ENCODE measurements at regions not wholly inside any gene's neighbourhood (a gene's known extent, or its start where the extent isn't known, plus 50 kb on each side); places are given as distances from the start of the nearest gene placed in this dataset.

DNA sequence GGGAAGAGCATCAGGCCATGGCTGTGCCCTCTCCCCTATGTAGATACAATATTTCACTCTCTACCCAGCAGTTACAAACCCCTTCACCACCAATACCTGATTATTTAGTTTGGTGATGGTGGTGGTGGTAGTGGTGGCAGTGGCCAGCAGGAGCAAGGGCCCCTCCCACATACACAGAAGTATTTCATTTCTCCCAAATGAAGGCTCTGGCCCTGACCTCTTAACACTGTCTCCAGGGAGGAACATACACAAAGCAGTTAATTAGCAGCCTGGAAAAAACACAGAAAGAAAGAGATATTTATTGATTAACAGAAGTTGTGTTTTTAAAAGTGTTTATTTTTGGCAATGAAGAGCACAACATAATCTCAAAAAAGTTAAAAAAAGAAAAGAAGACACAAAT lies 212.7 kb upstream of the SAMSN1 start:
- Histone ChIP-seq H3K27me3 (ENCODE audit: control insufficient read depth in 3 of 3, insufficient read depth in 3 of 3, low read length in 3 of 3) (no peaks in the 10 kb centered on the region), H3K4me1 (ENCODE audit: control insufficient read depth in 3 of 3, insufficient read depth in 3 of 3, low read length in 3 of 3) (no peaks in the 10 kb centered on the region), H3K4me3 (ENCODE audit: low read length in 3 of 3) (no peak overlapping the region), H3K9me3 (ENCODE audit: control insufficient read depth in 3 of 3, low read length in 3 of 3) (no peaks in the 10 kb centered on the region), H3K9ac (ENCODE audit: low read depth in 1 of 3, low read length in 3 of 3) (no peak overlapping the region), H3K36me3 (ENCODE audit: control insufficient read depth in 3 of 3, insufficient read depth in 3 of 3, low read length in 3 of 3) (no peaks in the 10 kb centered on the region), H3K27ac (ENCODE audit: low read depth, low read length) (no peak overlapping the region)

DNA sequence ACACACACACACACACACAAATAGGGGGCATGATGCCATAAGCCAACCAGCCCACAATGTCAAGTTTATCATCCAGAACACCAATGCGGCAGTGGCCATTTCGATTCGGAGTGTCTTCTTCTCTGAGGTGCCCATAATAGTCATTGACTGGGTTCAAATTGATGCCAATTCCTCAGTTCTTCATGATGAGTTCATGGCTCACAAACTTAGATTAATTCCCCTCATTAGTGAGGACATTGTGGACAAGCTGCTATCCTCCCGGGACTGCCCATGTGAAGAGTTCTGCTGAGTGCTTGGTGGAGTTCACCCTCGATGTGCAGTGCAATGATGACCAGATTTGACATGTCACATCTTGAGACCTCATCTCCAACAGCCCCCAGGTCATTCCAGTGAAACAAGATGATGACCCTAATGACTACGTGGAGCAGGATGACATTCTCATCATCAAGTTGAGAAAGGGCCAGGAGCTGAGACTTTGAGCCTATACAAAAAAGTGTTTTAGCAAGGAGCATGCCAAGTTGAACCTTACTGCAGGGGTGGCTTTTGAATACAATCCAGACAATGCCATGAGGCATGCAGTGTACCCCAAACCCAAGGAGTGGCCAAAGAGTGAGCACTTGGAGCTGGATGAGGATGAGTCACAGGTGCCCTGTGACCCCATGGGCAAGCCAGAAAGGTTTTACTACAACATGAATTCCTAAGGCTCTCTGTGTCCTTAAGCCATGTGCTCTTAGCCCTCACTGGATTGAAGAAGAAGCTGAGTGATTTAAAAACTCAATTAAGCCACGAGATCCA lies 211.6 kb upstream of the SAMSN1 start:
- Histone ChIP-seq H3K9me3 (ENCODE audit: control insufficient read depth in 3 of 3, low read length in 3 of 3) (no peaks in the 10 kb centered on the region), H3K27ac (ENCODE audit: low read depth, low read length) (no peak overlapping the region), H3K4me1 (ENCODE audit: control insufficient read depth in 3 of 3, insufficient read depth in 3 of 3, low read length in 3 of 3) (no peaks in the 10 kb centered on the region), H3K9ac (ENCODE audit: low read depth in 1 of 3, low read length in 3 of 3) (no peak overlapping the region), H3K4me3 (ENCODE audit: low read length in 3 of 3) (no peak overlapping the region), H3K27me3 (ENCODE audit: control insufficient read depth in 3 of 3, insufficient read depth in 3 of 3, low read length in 3 of 3) (no peaks in the 10 kb centered on the region), H3K36me3 (ENCODE audit: control insufficient read depth in 3 of 3, insufficient read depth in 3 of 3, low read length in 3 of 3) (no peaks in the 10 kb centered on the region)

DNA sequence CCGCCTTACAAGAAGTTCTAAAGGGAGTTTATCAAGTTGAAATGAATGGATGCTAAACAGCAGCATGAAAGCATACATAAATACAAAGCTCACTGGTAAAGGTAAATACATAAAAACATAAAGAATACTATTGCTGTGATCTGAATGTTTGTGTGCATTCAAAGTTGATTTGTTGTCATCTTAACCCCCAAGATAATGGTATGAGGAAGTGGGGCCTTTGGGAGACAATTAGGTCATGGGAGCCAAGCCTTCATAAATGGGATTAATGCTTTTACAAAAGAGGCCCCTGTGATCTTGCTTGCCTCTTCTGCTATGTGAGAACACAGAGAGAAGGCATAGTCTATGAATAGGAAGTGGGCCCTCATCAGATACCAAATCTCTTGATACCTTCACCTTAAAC lies 209.0 kb upstream of the SAMSN1 start:
- no peak overlapping the region for H3K4me3 ChIP-seq (ENCODE audit: low read length in 3 of 3)
- no peaks in the 10 kb centered on the region for H3K9me3 ChIP-seq (ENCODE audit: control insufficient read depth in 3 of 3, low read length in 3 of 3)
- H3K27ac ChIP-seq (ENCODE audit: low read depth, low read length) = no peak overlapping the region
- H3K36me3 ChIP-seq (ENCODE audit: control insufficient read depth in 3 of 3, insufficient read depth in 3 of 3, low read length in 3 of 3) = no peaks in the 10 kb centered on the region
- H3K4me1 ChIP-seq (ENCODE audit: control insufficient read depth in 3 of 3, insufficient read depth in 3 of 3, low read length in 3 of 3) = no peaks in the 10 kb centered on the region
- H3K27me3 ChIP-seq (ENCODE audit: control insufficient read depth in 3 of 3, insufficient read depth in 3 of 3, low read length in 3 of 3) = no peaks in the 10 kb centered on the region
- no peak overlapping the region for H3K9ac ChIP-seq (ENCODE audit: low read depth in 1 of 3, low read length in 3 of 3)

DNA sequence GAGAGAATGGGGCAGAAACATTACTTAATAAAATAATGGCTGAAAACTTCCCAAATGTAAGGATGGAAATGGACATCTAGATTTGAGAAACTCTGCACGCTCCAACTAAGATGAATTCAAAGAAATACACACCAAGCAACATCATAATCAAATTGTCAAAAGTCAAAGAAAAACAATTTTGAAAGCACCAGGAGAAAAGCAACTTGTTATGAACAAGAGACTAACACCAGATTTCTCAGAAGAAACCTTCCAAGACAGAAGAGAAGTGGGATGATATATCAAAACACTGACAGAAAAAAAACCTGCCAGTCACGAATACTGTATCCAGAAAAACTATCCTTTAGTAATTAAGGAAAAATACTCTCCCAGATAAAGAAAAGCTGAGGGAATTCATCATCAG lies 208.6 kb upstream of the SAMSN1 start:
- H3K9me3 ChIP-seq (ENCODE audit: control insufficient read depth in 3 of 3, low read length in 3 of 3) = no peaks in the 10 kb centered on the region
- no peaks in the 10 kb centered on the region for H3K4me1 ChIP-seq (ENCODE audit: control insufficient read depth in 3 of 3, insufficient read depth in 3 of 3, low read length in 3 of 3)
- no peak overlapping the region for H3K4me3 ChIP-seq (ENCODE audit: low read length in 3 of 3)
- no peak overlapping the region for H3K9ac ChIP-seq (ENCODE audit: low read depth in 1 of 3, low read length in 3 of 3)
- H3K27ac ChIP-seq (ENCODE audit: low read depth, low read length) = no peak overlapping the region
- no peaks in the 10 kb centered on the region for H3K27me3 ChIP-seq (ENCODE audit: control insufficient read depth in 3 of 3, insufficient read depth in 3 of 3, low read length in 3 of 3)
- H3K36me3 ChIP-seq (ENCODE audit: control insufficient read depth in 3 of 3, insufficient read depth in 3 of 3, low read length in 3 of 3) = no peaks in the 10 kb centered on the region

DNA sequence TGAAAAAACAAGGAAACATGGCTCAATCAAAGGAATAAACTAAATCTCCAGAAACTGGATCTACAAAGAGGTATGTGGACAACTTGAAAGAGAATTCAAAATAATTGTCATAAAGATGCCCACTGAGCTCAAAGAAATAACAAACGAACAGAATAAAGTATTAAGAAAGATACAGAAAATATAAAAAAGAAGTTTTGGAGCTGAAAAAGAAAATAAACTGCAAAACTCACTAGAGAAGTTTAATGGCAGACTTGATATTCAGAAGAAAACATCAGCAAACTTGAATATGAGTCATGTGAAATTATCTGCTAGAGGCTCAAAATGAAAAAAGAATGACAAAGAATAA lies 208.1 kb upstream of the SAMSN1 start:
- Histone ChIP-seq H3K9ac (ENCODE audit: low read depth in 1 of 3, low read length in 3 of 3) (no peak overlapping the region), H3K4me1 (ENCODE audit: control insufficient read depth in 3 of 3, insufficient read depth in 3 of 3, low read length in 3 of 3) (no peaks in the 10 kb centered on the region), H3K27ac (ENCODE audit: low read depth, low read length) (no peak overlapping the region), H3K9me3 (ENCODE audit: control insufficient read depth in 3 of 3, low read length in 3 of 3) (no peaks in the 10 kb centered on the region), H3K27me3 (ENCODE audit: control insufficient read depth in 3 of 3, insufficient read depth in 3 of 3, low read length in 3 of 3) (no peaks in the 10 kb centered on the region), H3K36me3 (ENCODE audit: control insufficient read depth in 3 of 3, insufficient read depth in 3 of 3, low read length in 3 of 3) (no peaks in the 10 kb centered on the region), H3K4me3 (ENCODE audit: low read length in 3 of 3) (no peak overlapping the region)

DNA sequence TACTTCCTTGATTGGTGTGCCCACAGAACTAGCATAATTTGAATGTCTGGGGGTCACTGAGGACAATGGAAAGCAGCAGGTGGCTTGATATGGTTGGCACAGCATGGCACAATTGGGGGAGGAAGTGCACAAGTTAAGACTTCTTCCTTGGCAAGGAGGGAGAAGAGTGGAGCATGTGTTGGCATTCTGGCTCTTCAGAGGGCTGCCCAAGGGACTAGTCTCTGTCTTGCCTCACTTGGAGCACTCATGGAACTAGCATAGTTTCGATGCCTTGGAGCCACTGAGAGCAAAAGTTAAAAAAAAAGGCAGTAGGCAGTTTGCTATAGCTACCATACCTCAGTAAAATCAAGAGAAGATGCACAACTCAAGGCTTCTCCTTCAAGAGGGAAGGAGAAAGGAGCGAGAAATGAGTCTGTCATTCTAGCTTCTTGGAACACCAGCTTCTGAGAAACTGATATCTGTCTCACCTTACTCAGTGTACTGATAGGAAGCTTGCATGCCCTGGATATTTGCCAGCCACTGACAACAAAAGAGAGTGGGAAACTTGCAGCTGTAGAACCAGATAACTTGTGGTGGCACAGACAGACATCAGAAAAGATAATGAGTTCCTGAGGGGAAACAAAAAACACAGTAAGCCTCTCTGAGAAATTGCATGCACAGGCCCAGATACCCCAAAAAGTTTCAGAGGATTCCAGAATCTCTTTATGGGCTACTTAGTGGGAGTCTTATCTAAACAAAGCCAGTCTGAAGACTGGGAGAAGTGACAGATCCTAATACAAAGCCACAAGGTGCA lies 207.5 kb upstream of the SAMSN1 start:
- Histone ChIP-seq H3K9me3 (ENCODE audit: control insufficient read depth in 3 of 3, low read length in 3 of 3) (no peaks in the 10 kb centered on the region), H3K27ac (ENCODE audit: low read depth, low read length) (no peak overlapping the region), H3K36me3 (ENCODE audit: control insufficient read depth in 3 of 3, insufficient read depth in 3 of 3, low read length in 3 of 3) (no peaks in the 10 kb centered on the region), H3K27me3 (ENCODE audit: control insufficient read depth in 3 of 3, insufficient read depth in 3 of 3, low read length in 3 of 3) (no peaks in the 10 kb centered on the region), H3K4me3 (ENCODE audit: low read length in 3 of 3) (no peak overlapping the region), H3K9ac (ENCODE audit: low read depth in 1 of 3, low read length in 3 of 3) (no peak overlapping the region), H3K4me1 (ENCODE audit: control insufficient read depth in 3 of 3, insufficient read depth in 3 of 3, low read length in 3 of 3) (no peaks in the 10 kb centered on the region)

DNA sequence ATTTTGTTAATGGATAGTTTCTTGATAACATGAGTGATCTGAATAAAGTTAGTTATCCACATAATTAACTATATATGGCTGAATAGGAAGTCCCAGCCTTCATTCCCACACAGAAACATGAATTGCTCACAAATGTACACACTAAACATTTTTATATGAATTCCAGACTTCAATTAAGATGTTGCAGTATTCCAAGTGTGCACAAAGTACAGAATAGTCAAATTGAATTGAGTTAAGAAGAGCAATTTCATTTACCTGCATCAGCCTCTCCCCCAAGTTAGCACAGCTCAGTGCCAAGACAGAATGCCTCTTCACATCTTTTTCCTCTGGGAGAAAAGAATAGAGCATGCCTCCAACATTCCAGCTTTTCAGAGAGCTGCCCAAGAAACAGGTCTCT lies 207.0 kb upstream of the SAMSN1 start:
- Histone ChIP-seq H3K27ac (ENCODE audit: low read depth, low read length) (no peak overlapping the region), H3K4me1 (ENCODE audit: control insufficient read depth in 3 of 3, insufficient read depth in 3 of 3, low read length in 3 of 3) (no peaks in the 10 kb centered on the region), H3K9ac (ENCODE audit: low read depth in 1 of 3, low read length in 3 of 3) (no peak overlapping the region), H3K4me3 (ENCODE audit: low read length in 3 of 3) (no peak overlapping the region), H3K36me3 (ENCODE audit: control insufficient read depth in 3 of 3, insufficient read depth in 3 of 3, low read length in 3 of 3) (no peaks in the 10 kb centered on the region), H3K27me3 (ENCODE audit: control insufficient read depth in 3 of 3, insufficient read depth in 3 of 3, low read length in 3 of 3) (no peaks in the 10 kb centered on the region), H3K9me3 (ENCODE audit: control insufficient read depth in 3 of 3, low read length in 3 of 3) (no peaks in the 10 kb centered on the region)

DNA sequence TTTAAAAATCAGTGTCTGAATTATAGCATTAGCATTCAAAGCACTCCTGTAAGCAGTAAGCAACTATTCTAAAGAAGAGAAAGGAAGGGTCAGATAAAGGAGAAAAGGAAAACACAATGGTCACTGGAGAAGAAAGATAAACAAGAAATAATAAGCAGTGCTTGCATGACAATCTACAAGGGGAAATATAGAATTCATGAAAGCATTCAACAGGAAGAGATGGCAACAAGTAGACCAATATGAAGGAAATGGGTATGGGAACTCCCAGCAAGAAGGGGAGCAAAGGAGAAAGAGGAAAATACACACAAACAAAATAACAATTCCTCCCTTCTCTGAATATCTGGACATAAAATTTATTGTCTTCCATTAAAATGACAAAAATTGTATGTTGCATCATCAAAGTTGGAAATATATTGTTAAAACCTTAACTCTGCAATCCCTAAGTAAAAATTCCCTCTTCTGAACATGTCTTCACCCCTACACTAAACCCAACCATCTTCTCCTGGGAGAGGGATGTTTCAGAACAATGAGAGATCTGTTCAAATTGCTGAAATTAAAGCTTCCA lies 206.3 kb upstream of the SAMSN1 start:
- Histone ChIP-seq H3K27ac (ENCODE audit: low read depth, low read length) (no peak overlapping the region), H3K9ac (ENCODE audit: low read depth in 1 of 3, low read length in 3 of 3) (no peak overlapping the region), H3K27me3 (ENCODE audit: control insufficient read depth in 3 of 3, insufficient read depth in 3 of 3, low read length in 3 of 3) (no peaks in the 10 kb centered on the region), H3K4me1 (ENCODE audit: control insufficient read depth in 3 of 3, insufficient read depth in 3 of 3, low read length in 3 of 3) (no peaks in the 10 kb centered on the region), H3K36me3 (ENCODE audit: control insufficient read depth in 3 of 3, insufficient read depth in 3 of 3, low read length in 3 of 3) (no peaks in the 10 kb centered on the region), H3K9me3 (ENCODE audit: control insufficient read depth in 3 of 3, low read length in 3 of 3) (no peaks in the 10 kb centered on the region), H3K4me3 (ENCODE audit: low read length in 3 of 3) (no peak overlapping the region)

DNA sequence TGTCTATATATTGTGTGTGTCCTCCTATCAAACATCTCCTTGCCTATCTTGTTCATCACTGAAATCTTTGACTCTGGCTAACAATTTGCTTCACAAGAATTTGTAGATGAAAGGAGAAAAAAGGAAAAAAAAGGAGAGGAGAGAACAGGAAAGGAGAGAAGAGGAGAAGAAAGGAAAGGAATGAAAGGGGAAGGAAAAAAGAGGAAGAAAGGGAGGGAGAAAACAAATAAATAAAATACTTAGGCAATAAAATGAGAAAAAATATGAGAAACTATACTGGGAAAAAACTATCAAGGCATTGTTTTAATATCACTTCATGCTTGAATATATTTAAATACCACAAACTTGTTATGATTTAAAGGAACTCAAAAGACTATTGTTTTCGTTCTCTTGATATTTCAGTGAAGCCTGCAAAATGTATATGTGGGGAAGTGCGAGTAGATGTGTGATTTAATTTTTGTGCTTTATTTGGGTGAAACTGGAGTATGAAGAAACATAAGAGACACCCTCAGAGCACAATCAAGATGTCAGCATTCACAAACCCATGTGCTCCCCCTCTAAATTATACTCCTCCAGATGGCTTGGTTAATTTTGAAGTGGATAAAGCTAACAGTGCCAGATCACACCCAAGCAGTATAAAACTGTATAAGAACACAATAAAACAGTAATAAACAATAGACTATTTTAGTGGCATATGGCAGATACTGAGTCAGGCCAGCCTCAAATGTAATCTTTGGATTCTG lies 205.7 kb upstream of the SAMSN1 start:
- H3K9ac ChIP-seq (ENCODE audit: low read depth in 1 of 3, low read length in 3 of 3) = no peak overlapping the region
- no peaks in the 10 kb centered on the region for H3K4me1 ChIP-seq (ENCODE audit: control insufficient read depth in 3 of 3, insufficient read depth in 3 of 3, low read length in 3 of 3)
- H3K4me3 ChIP-seq (ENCODE audit: low read length in 3 of 3) = no peak overlapping the region
- H3K9me3 ChIP-seq (ENCODE audit: control insufficient read depth in 3 of 3, low read length in 3 of 3) = no peaks in the 10 kb centered on the region
- H3K27me3 ChIP-seq (ENCODE audit: control insufficient read depth in 3 of 3, insufficient read depth in 3 of 3, low read length in 3 of 3) = no peaks in the 10 kb centered on the region
- no peak overlapping the region for H3K27ac ChIP-seq (ENCODE audit: low read depth, low read length)
- no peaks in the 10 kb centered on the region for H3K36me3 ChIP-seq (ENCODE audit: control insufficient read depth in 3 of 3, insufficient read depth in 3 of 3, low read length in 3 of 3)

DNA sequence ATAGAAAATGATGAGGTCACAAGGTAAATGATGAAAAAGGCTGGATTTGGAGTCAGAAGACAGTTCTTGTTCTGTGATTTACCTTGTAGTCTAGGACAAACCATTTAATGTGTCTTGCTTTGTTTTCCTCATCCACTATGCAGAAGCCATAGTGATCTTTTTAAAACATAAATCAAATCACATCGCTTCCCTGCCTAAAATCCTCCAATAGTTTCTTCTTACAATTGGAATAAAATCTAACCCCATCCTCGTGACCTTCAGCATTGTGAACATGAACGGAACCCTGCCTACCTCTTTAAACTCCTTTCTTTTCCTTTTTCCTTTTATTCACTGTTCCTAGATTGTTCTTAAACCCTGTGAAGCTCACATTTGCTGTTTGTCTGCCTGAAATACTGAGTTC lies 204.9 kb upstream of the SAMSN1 start:
- Histone ChIP-seq H3K27me3 (ENCODE audit: control insufficient read depth in 3 of 3, insufficient read depth in 3 of 3, low read length in 3 of 3) (no peaks in the 10 kb centered on the region), H3K36me3 (ENCODE audit: control insufficient read depth in 3 of 3, insufficient read depth in 3 of 3, low read length in 3 of 3) (no peaks in the 10 kb centered on the region), H3K4me3 (ENCODE audit: low read length in 3 of 3) (no peak overlapping the region), H3K4me1 (ENCODE audit: control insufficient read depth in 3 of 3, insufficient read depth in 3 of 3, low read length in 3 of 3) (no peaks in the 10 kb centered on the region), H3K9ac (ENCODE audit: low read depth in 1 of 3, low read length in 3 of 3) (no peak overlapping the region), H3K9me3 (ENCODE audit: control insufficient read depth in 3 of 3, low read length in 3 of 3) (no peaks in the 10 kb centered on the region), H3K27ac (ENCODE audit: low read depth, low read length) (no peak overlapping the region)

Data from skeletal muscle tissue (tissue), 3 donors.